ENCODE measurements at regions not wholly inside any gene's neighbourhood (a gene's known extent, or its start where the extent isn't known, plus 50 kb on each side); places are given as distances from the start of the nearest gene placed in this dataset.

- no peak for DNase-seq (ENCODE audit: low read depth)
- TF ChIP-seq, protein P1, sequence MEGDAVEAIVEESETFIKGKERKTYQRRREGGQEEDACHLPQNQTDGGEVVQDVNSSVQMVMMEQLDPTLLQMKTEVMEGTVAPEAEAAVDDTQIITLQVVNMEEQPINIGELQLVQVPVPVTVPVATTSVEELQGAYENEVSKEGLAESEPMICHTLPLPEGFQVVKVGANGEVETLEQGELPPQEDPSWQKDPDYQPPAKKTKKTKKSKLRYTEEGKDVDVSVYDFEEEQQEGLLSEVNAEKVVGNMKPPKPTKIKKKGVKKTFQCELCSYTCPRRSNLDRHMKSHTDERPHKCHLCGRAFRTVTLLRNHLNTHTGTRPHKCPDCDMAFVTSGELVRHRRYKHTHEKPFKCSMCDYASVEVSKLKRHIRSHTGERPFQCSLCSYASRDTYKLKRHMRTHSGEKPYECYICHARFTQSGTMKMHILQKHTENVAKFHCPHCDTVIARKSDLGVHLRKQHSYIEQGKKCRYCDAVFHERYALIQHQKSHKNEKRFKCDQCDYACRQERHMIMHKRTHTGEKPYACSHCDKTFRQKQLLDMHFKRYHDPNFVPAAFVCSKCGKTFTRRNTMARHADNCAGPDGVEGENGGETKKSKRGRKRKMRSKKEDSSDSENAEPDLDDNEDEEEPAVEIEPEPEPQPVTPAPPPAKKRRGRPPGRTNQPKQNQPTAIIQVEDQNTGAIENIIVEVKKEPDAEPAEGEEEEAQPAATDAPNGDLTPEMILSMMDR (IDR thresholded peaks at IDR 0.05; ENCODE audit: insufficient read depth, low read depth, low read length, missing control alignments), result no peak
- H3K4me3 ChIP-seq (ENCODE audit: low read depth, low read length), result no peak overlapping the region
Observed at GRCh38 chr4:63619771-63620170, 789.5 kb downstream of the TECRL start.

GRCh38 chr4:63618883-63619718 is 790.1 kb downstream of the TECRL start:
- TF ChIP-seq, protein P1 (IDR thresholded peaks at IDR 0.05; ENCODE audit: insufficient read depth, low read depth, low read length, missing control alignments), result no peak
- H3K4me3 ChIP-seq (ENCODE audit: low read depth, low read length), result no peak overlapping the region
- DNase-seq (ENCODE audit: low read depth), result no peak

- no peak overlapping the region for H3K4me3 ChIP-seq (ENCODE audit: low read depth, low read length)
- no peak for DNase-seq (ENCODE audit: low read depth)
- TF ChIP-seq, protein P1 (IDR thresholded peaks at IDR 0.05; ENCODE audit: insufficient read depth, low read depth, low read length, missing control alignments), result no peak
Observed at GRCh38 chr4:63607169-63607872, 801.9 kb downstream of the TECRL start.

GRCh38 chr4:63589796-63590195 is 819.5 kb downstream of the TECRL start:
- no peak overlapping the region for H3K4me3 ChIP-seq (ENCODE audit: low read depth, low read length)
- TF ChIP-seq, protein P1 (IDR thresholded peaks at IDR 0.05; ENCODE audit: insufficient read depth, low read depth, low read length, missing control alignments), result no peak
- no peak for DNase-seq (ENCODE audit: low read depth)

DNA sequence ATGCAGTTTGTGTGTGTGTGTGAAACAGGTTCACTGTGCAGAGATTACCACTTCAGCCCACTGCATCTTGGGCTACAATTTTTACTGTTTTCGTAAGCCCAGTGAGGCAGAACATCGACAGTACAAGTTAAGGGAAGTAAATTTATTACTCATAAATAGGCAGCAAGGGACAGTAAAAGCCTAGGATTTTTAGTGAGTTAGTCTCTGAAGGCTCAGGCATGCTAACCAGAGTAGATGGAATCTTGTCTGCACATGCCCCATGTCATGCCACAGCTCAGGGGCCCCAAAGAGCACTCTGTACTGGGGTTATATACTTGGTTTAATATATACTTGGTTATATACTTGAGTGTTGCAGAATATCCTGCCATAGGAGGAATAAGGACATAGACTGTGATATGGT is 825.7 kb downstream of the TECRL start:
- DNase-seq (ENCODE audit: low read depth), result no peak
- H3K4me3 ChIP-seq (ENCODE audit: low read depth, low read length), result no peak overlapping the region
- TF ChIP-seq, protein P1 (IDR thresholded peaks at IDR 0.05; ENCODE audit: insufficient read depth, low read depth, low read length, missing control alignments), result no peak

DNA sequence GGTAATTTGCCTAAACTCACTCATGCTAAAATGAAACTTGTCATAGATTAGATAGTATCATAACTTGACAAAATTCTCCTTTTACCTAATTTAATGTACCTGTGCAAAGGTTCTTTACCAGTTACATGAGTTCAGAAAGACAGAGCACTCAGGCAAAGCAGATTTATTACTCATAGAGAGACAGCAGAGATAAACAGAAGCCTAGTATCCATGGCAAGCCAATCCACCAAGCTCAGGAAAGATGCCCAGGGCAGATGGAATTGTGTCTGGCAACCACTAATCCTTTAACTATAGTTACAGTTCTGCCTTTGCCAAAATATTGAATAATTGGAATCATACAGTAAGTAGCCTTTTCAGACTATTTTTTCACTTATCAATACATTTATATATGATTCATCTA is 826.2 kb downstream of the TECRL start:
- no peak overlapping the region for H3K4me3 ChIP-seq (ENCODE audit: low read depth, low read length)
- TF ChIP-seq, protein P1 (IDR thresholded peaks at IDR 0.05; ENCODE audit: insufficient read depth, low read depth, low read length, missing control alignments), result no peak
- no peak for DNase-seq (ENCODE audit: low read depth)
